ENCODE measurements at regions not wholly inside any gene's neighbourhood (a gene's known extent, or its start where the extent isn't known, plus 50 kb on each side); places are given as distances from the start of the nearest gene placed in this dataset.

DNA sequence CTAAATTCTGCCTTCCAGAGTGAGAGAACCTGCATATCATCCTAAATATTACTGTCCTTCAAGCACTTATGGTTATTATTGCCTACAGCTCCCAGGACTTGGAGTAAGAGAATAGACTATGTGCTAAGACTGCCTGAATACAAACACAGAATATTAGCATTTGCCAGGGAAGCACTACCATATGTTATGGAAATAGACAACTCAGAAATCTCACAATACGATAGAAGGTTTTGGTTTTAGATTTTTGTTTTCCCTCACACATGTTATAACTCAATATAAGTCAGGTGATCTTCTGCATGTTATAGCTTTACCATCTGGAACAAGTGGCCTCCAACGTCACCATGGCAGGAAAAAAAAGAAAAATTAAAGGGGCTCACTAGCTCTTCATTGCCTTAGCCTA, 413.9 kb downstream of the LRRIQ3 start:
- H3K4me3 ChIP-seq (ENCODE audit: low read depth, low read length): no peak overlapping the region
- no peak for DNase-seq (ENCODE audit: low read depth, low spot score)
- TF ChIP-seq, protein P1, sequence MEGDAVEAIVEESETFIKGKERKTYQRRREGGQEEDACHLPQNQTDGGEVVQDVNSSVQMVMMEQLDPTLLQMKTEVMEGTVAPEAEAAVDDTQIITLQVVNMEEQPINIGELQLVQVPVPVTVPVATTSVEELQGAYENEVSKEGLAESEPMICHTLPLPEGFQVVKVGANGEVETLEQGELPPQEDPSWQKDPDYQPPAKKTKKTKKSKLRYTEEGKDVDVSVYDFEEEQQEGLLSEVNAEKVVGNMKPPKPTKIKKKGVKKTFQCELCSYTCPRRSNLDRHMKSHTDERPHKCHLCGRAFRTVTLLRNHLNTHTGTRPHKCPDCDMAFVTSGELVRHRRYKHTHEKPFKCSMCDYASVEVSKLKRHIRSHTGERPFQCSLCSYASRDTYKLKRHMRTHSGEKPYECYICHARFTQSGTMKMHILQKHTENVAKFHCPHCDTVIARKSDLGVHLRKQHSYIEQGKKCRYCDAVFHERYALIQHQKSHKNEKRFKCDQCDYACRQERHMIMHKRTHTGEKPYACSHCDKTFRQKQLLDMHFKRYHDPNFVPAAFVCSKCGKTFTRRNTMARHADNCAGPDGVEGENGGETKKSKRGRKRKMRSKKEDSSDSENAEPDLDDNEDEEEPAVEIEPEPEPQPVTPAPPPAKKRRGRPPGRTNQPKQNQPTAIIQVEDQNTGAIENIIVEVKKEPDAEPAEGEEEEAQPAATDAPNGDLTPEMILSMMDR (IDR thresholded peaks at IDR 0.05; ENCODE audit: low read depth, low read length): no peak
- in situ Hi-C loops (cut with HindIII; ENCODE audit: low sequenced_read_pairs): no loop called here

DNA sequence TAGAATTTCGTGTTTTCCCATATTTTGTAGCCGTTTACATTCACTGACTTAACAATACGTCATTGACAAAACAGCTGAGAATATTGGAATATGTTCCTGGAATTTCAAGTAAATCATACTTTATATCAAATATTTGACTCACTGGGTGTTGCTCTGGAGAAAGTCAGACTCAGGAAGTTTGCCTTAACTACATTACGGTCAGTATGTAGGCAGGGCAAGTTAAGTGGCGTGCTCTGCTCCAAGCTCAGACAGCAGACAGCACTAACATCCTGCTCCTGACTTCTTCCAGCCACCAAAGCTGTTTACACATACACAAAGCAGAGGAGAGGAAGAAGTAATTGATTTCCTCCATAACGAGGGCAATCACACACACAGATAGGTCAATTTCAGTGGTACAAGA, 414.6 kb downstream of the LRRIQ3 start:
- in situ Hi-C loops (cut with HindIII; ENCODE audit: low sequenced_read_pairs): no loop called here
- H3K4me3 ChIP-seq (ENCODE audit: low read depth, low read length): no peak overlapping the region
- TF ChIP-seq, protein P1 (IDR thresholded peaks at IDR 0.05; ENCODE audit: low read depth, low read length): no peak
- DNase-seq (ENCODE audit: low read depth, low spot score): no peak

DNA sequence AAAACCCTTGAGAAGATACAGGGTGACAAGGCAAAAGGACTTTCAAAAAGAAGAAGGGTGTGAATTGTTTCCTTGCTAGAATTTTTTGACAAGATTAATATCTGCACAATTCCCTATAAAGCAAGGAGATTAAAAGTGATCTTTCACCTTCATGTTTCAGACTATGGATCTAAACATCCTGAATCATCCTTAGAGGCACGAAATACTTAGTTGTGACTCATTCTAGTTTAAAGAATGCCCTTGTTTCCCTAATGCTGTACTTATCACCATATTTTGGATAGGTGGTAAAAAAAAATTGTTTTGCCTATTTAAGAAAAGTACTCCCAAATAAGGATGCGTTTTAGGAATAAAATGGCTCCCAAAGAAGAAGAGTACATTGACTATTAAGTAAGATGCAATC, 415.1 kb downstream of the LRRIQ3 start:
- in situ Hi-C loops (cut with HindIII; ENCODE audit: low sequenced_read_pairs): no loop called here
- no peak for DNase-seq (ENCODE audit: low read depth, low spot score)
- no peak overlapping the region for H3K4me3 ChIP-seq (ENCODE audit: low read depth, low read length)
- TF ChIP-seq, protein P1 (IDR thresholded peaks at IDR 0.05; ENCODE audit: low read depth, low read length): no peak

DNA sequence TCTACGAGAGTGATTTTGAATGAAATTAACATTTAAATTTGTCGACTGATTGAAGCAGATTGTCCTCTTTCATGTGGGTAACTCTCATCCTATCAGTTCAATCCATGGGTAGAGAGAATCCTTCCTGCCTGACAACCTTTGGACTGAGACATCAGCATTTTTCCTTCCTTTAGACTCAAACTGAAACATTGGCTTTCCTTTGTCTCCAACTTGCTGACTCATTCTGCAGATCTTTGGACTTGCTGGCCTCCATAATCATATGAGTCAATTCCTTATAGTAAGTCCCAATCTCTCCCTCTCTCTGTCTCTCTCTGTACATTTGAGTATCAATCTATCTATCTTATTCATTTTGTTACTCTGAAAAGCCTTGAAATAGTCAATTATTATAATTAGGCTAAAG, 416.7 kb downstream of the LRRIQ3 start:
- in situ Hi-C loops (cut with HindIII; ENCODE audit: low sequenced_read_pairs): no loop called here
- TF ChIP-seq, protein P1 (IDR thresholded peaks at IDR 0.05; ENCODE audit: low read depth, low read length): no peak
- no peak overlapping the region for H3K4me3 ChIP-seq (ENCODE audit: low read depth, low read length)
- peak; percentile 24 for DNase-seq (ENCODE audit: low read depth, low spot score)

DNA sequence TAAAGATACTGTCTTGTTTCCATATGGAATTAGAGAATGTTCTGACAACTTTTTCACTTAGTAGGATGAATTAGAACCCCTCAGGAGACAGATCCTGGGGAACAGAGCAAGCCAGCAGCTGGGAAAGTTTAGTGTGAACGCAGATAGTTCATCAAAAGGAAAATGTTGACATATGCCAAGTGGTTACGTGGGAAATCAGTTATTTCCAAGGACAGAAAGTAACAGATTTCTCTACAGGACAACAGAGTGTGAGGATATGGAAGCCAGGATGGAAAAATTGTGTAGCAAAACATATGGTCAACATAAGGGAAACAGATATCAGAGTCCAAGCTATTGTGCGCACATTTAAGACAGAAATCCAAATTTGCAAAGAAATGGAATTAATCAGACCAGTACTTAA, 419.5 kb downstream of the LRRIQ3 start:
- no peak for DNase-seq (ENCODE audit: low read depth, low spot score)
- in situ Hi-C loops (cut with HindIII; ENCODE audit: low sequenced_read_pairs): no loop called here
- no peak overlapping the region for H3K4me3 ChIP-seq (ENCODE audit: low read depth, low read length)
- TF ChIP-seq, protein P1 (IDR thresholded peaks at IDR 0.05; ENCODE audit: low read depth, low read length): no peak

DNA sequence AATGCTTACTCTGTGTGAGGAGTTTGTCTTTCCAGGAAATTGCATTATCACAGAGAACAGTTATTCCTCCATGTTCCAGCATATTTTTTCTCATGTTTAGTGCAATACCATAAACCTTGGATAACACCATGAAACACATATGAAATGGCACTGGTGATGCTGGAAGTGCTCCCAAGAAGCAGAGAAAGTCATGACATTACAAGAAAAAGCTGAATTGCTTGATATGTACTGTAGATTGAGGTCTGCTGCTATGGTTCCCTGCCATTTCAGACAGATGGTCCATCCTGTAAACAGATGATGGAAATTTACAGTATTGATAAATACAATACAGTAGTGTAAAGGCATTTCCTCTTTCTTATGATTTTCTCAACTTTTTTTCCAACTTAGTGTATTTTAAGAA, 422.1 kb downstream of the LRRIQ3 start:
- no peak for DNase-seq (ENCODE audit: low read depth, low spot score)
- in situ Hi-C loops (cut with HindIII; ENCODE audit: low sequenced_read_pairs): no loop called here
- no peak overlapping the region for H3K4me3 ChIP-seq (ENCODE audit: low read depth, low read length)
- TF ChIP-seq, protein P1 (IDR thresholded peaks at IDR 0.05; ENCODE audit: low read depth, low read length): no peak

DNA sequence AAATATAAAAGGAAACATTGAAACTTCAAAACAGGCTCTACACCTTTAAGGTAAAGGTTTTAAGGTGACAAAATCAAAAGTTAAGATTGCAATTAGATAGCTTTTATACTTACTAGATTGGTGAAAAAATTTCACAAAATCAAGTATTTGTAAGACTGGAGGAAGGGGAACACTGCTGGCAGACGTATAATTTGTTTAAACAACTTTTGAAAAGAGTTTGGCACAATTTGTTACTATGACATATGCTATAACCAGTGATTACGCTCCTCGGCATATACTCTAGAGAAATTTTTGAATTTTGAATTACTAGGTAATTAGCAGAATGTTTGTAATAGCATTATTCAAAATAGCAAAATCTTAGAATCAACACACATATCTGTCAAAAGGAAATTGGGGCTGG, 425.0 kb downstream of the LRRIQ3 start:
- H3K4me3 ChIP-seq (ENCODE audit: low read depth, low read length): no peak overlapping the region
- DNase-seq (ENCODE audit: low read depth, low spot score): no peak
- in situ Hi-C loops (cut with HindIII; ENCODE audit: low sequenced_read_pairs): no loop called here

More for the DNA sequence above, 425.0 kb downstream of the LRRIQ3 start:
- TF ChIP-seq, protein P1 (IDR thresholded peaks at IDR 0.05; ENCODE audit: low read depth, low read length): no peak
